KG1 (cell line): ENCODE measurements at regions not wholly inside any gene's neighbourhood (a gene's known extent, or its start where the extent isn't known, plus 50 kb on each side); places are given as distances from the start of the nearest gene placed in this dataset.

Experiments
- DNase-seq: peaks from one replicate; lab custom pipeline; 2025; lab: John Stamatoyannopoulos, UW

DNA sequence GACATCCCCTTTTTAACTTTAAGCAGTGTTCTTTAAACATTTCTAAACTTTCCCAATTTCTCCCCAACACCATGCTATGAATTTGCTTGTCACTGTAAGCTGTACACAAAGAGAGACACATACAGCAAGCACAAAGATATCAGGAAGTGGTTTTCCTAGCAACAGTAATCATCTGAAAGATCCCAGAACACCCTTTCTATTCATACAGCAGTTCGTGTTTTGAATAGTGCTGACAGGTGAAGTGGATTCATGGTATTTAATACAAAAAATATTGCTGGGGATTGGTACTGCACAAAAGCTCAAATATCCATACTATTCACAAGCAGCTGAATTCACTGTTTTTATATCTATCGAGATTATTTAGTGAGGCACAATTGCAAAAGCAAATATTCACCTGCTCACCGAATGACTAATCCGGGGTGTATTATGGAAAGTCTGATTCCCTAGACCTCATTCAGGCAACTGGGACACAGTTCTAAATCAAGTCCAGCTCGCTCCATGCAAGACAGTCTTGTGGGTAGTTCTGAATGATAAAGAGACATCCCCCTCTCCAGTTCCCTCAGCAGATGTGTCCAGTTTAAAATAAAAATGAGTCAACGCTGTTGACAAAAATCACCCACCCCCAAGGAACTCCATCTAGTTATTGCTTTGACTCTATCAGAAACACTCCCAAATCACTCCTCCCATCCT, 107.1 kb upstream of the TSHZ2 start:
- no peak for DNase-seq

DNA sequence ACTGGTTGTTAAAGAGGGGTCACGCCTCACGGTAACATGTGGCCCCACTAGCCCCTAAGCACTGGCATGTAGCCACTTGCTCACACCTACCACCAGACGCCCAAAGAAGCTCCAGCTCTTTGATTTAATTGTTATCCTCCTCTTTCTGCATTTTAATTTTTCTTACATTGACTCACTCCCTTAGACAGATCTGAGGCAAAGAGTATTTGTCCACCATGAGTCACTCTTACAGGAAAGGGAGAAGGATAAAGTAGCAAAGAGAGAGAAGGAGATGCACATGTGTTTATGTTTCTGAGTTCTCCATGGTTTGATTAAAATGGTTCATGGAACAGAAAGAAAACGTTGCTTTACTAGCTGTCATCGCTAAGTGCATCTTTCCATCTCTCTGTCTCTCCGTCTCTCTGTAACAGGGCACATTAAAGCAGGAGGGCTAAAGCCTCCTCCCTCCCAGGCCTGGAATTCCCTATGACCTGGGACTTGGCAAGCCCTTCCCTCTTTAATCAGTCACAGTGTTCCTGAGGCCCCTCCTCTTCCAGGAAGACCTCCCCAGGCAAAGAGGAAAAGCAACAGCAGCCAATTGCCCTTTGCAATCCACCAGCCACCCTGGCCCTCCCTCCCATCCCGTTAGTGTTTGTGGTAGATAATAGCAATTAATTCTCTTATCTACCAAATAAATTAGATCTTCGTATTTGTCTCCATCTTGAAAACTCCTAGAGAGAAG, 112.8 kb upstream of the TSHZ2 start:
- DNase-seq, result no peak

DNA sequence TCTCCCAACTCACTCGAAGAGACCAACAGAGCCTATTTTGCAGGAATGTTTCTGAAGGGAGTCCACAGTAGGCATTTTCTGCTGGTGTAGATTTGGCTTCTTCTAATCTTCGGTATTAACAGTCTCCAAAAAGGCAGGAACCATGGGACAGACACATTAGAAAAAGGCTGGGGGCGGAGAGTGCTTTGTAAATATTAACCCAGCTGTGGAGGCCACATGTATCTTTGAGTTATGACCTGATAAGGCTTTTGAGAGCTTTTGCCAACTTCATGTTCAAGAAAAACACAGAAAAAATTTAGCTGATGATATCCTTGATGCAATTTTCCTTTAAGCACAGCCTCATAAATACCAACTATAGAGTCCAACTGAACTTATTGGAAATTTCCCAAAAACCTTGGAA, 119.4 kb upstream of the TSHZ2 start:
- no peak for DNase-seq

- DNase-seq, result no peak
Measured at GRCh38 chr20:52847731-52848359, 124.3 kb upstream of the TSHZ2 start.

DNA sequence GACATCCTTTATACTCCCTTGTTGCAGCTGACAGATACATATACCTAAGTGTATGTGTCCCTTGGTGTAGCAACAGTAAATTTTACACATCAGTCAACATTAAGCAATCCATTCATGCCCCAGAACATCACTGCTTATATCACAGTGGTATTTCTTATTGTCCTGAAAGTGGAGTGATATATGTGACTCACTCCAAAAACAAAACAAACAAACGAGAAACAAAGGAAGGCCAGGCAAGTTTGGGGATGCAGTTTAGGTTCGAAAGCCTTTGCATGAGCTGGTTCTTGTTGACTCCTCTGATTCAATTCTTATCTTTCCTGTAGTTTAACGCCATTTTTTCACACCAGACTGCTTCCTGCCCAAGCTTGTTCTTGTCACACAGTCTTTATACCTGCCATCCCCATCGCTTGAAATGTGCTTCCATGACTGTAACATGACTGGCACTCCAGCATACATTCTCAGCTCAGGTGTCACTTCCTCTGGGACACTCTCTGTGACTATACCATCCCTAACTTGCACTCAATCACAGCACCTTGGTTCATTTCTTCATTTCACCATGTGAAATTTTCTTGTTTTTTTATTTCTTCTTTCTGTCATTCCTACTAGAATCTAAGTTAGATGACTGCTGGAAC, 125.0 kb upstream of the TSHZ2 start:
- no peak for DNase-seq

GRCh38 chr20:52845044-52845443, 127.1 kb upstream of the TSHZ2 start:
- DNase-seq, result no peak

GRCh38 chr20:52843425-52843824, 128.7 kb upstream of the TSHZ2 start:
- DNase-seq, result no peak

GRCh38 chr20:52841003-52841402, 131.2 kb upstream of the TSHZ2 start:
- DNase-seq, result no peak

DNA sequence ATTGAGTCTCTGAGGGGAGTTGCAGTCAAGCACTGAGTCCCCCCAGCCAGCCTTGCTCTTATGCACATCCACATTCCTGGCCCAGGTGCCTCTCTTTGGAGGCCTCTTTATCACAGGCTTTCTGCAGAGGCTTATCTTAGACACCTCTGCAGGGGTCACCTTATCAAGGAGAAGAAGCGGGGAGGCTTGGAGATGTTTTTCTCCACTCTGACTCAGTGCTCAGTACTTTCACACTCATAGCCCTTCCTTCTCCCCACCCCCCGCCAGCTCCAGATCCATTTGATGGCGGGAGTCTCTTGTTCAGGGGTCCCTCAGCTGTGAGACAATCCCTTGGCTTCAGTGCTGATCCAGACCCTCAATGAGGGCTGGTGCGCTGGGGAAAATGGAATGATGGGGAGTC, 132.1 kb upstream of the TSHZ2 start:
- no peak for DNase-seq

DNA sequence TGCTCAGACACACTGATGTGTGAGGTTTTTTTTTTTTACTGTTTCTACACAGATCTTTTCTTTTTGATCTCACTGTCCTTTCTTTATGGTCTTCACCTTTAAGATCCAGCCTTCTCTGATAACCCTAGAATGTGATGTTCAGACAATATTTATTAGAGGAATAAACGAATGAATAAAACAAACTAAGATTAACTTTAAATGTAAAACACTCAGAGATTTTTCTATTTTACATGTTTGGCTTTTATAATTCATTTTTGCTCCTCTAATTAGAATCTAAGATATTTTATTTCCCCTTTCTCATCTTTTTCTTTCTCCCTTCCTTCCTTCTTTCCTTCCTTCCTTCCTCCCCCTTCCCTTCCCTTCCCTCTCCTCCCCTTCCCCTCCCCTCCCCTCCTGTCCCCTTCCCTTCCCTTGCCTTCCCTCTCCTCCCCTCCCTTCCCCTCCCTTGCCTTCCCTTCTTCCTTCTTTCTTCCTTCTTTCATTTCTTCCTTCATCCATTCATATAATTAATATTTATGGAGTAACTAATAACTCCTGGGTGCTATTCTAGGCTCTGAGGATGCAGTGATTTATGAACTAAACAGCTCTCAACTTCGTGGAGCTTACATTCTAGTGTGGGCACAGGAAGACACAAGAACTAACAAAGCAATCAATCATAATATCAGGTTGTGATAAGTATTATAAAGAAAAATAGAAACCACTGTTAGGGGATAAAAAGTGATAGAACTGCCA, 133.5 kb upstream of the TSHZ2 start:
- DNase-seq, result no peak

GRCh38 chr20:52837378-52837777, 134.8 kb upstream of the TSHZ2 start:
- no peak for DNase-seq

DNA sequence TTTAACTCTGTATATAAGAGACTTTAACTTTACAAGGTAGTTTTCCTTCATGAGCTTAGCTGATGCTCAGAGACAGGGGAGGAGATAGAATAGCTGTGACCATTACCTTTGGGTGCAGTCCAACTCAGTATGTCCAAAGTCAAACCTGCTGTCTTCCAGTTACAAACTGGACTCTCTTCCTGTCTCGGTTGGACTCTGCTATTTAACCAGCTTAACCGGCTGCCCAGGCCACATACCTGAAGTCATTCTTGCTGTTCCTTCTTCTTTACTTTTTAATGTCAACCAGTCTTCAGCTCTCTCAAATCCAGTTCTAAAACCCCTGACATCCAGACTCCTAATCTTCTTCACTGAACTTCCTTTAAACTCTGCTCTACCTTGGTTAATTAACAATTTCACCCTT, 138.3 kb upstream of the TSHZ2 start:
- DNase-seq, result no peak

- no peak for DNase-seq
Measured at GRCh38 chr20:52832151-52832774, 139.9 kb upstream of the TSHZ2 start.

- no peak for DNase-seq
Measured at GRCh38 chr20:52830598-52830997, 141.6 kb upstream of the TSHZ2 start.

- no peak for DNase-seq
Measured at GRCh38 chr20:52829111-52829510, 143.0 kb upstream of the TSHZ2 start.

DNA sequence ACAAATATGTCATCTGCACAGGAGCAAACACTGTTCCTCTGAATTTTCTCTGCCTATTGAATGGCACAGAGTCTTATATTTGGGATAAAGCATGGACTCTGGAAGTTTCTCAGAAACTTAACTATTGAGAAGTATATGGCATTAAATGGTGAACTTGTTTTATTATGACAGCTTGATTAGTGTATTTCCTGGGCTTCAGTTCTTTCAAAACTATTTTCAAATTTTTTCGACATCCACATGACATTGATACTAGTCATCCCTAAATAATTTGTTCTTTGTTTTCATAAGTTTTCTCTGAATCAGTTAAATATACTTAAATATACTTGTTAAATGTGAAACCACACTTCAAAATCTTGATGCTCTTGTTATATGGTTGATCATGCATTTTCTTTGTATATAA, 144.0 kb upstream of the TSHZ2 start:
- no peak for DNase-seq

- no peak for DNase-seq
Measured at GRCh38 chr20:52826722-52827121, 145.4 kb upstream of the TSHZ2 start.

DNA sequence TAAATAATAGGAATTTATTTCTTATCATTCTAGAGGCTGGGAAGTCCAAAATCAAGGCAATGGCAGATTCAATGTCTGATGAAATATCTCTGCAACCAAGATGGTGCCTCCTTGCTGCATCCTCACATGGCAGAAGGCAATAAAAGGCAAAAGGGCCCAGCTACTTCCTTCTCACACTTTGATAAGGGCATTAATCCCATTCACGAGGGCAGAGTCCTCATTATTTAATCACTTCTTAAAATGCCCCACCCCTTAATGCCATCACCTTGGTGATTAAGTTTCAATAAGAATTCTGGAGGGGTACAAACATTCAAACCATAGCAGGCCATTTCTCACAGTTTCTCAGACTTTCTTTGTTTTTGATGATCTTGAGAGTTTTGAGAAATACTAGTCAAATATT, 145.8 kb upstream of the TSHZ2 start:
- DNase-seq, result no peak

GRCh38 chr20:52824494-52825216, 147.5 kb upstream of the TSHZ2 start:
- DNase-seq, result no peak

DNA sequence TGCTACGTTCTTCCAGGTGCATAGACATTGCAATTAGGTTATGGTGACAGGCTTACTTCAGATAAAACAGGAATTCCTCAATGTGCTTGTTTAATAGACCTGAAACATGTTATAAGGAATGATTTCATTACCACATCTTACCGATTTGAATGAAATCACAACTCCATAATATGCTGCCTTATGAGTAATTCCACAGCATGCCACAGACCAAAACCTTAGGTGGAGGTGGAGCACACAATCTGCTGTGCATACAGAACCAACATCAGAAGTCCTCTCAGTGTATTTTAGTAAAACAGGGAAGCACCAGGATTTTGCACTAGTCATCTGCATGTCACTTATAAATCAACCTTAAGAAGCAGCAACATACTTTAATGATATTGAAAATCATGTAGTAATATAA, 148.9 kb upstream of the TSHZ2 start:
- no peak for DNase-seq

- no peak for DNase-seq
Measured at GRCh38 chr20:52820641-52821292, 151.4 kb upstream of the TSHZ2 start.
